GM18505 (cell line): ENCODE measurements at regions not wholly inside any gene's neighbourhood (a gene's known extent, or its start where the extent isn't known, plus 50 kb on each side); places are given as distances from the start of the nearest gene placed in this dataset.
"Not testable (repeated sequence)": the region's sequence is repeated elsewhere in the genome, so short reads cannot be mapped to it uniquely, and the experiment has no call there.

ENCODE experiments used
- ATAC-seq: cut with Tn5 transposase; IDR thresholded peaks from one replicate; pipeline ENCODE4 v1.9.1; 2021; ENCODE audit not compliant: unreplicated experiment
- POLR2A ChIP-seq: IDR thresholded peaks from 4 replicates; pipeline ENCODE4 v1.6.1; 2011; ENCODE audit warnings: borderline replicate concordance; ENCODE audit not compliant: insufficient read depth, insufficient read length; ENCODE audit errors: extremely low read depth

- TF ChIP-seq POLR2A, result no peak
- no peak for ATAC-seq
Measured at GRCh38 chr18:24588440-24588839, 128.0 kb downstream of the HRH4 start.

GRCh38 chr18:24590946-24591345, 130.5 kb downstream of the HRH4 start:
- TF ChIP-seq POLR2A, result no peak
- ATAC-seq, result no peak

- no peak for ATAC-seq
- TF ChIP-seq POLR2A, result no peak
Measured at GRCh38 chr18:24593401-24593800, 133.0 kb downstream of the HRH4 start.

GRCh38 chr18:24593886-24594285, 133.4 kb downstream of the HRH4 start:
- ATAC-seq, result no peak
- TF ChIP-seq POLR2A, result no peak

- ATAC-seq, result no peak
- TF ChIP-seq POLR2A, result no peak
Measured at GRCh38 chr18:24595561-24596031, 135.2 kb downstream of the HRH4 start.

- no peak for ATAC-seq
- no peak for TF ChIP-seq POLR2A
Measured at GRCh38 chr18:24600076-24600654, 139.7 kb downstream of the HRH4 start.

GRCh38 chr18:24601585-24601984, 141.1 kb downstream of the HRH4 start:
- no peak for ATAC-seq
- no peak for TF ChIP-seq POLR2A

GRCh38 chr18:24602201-24602600, 141.8 kb downstream of the HRH4 start:
- no peak for TF ChIP-seq POLR2A
- ATAC-seq, result no peak

GRCh38 chr18:24603151-24603550, 142.7 kb downstream of the HRH4 start:
- TF ChIP-seq POLR2A, result no peak
- no peak for ATAC-seq

GRCh38 chr18:24605444-24605843, 145.0 kb downstream of the HRH4 start:
- no peak for ATAC-seq
- no peak for TF ChIP-seq POLR2A

- no peak for TF ChIP-seq POLR2A
- no peak for ATAC-seq
Measured at GRCh38 chr18:24609254-24609653, 148.8 kb downstream of the HRH4 start.

- no peak for TF ChIP-seq POLR2A
- ATAC-seq, result no peak
Measured at GRCh38 chr18:24611075-24611474, 150.6 kb downstream of the HRH4 start.

- no peak for ATAC-seq
- TF ChIP-seq POLR2A, result no peak
Measured at GRCh38 chr18:24613896-24614640, 153.6 kb downstream of the HRH4 start.

- no peak for ATAC-seq
- no peak for TF ChIP-seq POLR2A
Measured at GRCh38 chr18:24616653-24617052, 156.2 kb downstream of the HRH4 start.

- not testable (repeated sequence) for ATAC-seq
Measured at GRCh38 chr18:24624421-24624820, 164.0 kb downstream of the HRH4 start.
